ENCODE measurements at regions not wholly inside any gene's neighbourhood (a gene's known extent, or its start where the extent isn't known, plus 50 kb on each side); places are given as distances from the start of the nearest gene placed in this dataset.

- WGBS (ENCODE audit: extremely low coverage, insufficient coverage, insufficient read length), result no CpG with 5 or more reads among the region's 1 CpG
- H2BK5ac ChIP-seq (ENCODE audit: low read depth, low read length, poor library complexity), result no peak overlapping the region
- no peak overlapping the region for H4K12ac ChIP-seq (ENCODE audit: low read depth, low read length)
- H2AFZ ChIP-seq (ENCODE audit: insufficient read depth, low read length, poor library complexity), result no peak overlapping the region
- H3K9me3 ChIP-seq (ENCODE audit: insufficient read depth, low read depth, low read length), result peaks cover 1% of the 10 kb centered on the region
- H3K27ac ChIP-seq (ENCODE audit: low read depth, low read length), result no peak overlapping the region
- H3K14ac ChIP-seq (ENCODE audit: low read length), result no peak overlapping the region
- no peak overlapping the region for H4K8ac ChIP-seq (ENCODE audit: low read depth, low read length)
- no peak for DNase-seq
- H2AK5ac ChIP-seq (ENCODE audit: low read length), result no peak overlapping the region
- H2BK120ac ChIP-seq (ENCODE audit: insufficient read depth, low read length, poor library complexity), result no peak overlapping the region
- H3K4me1 ChIP-seq (ENCODE audit: control insufficient read depth in 1 of 2, insufficient read depth in 2 of 2, low read length in 2 of 2), result no peaks in the 10 kb centered on the region
- no peaks in the 10 kb centered on the region for H3K79me1 ChIP-seq (ENCODE audit: low read length)
- no peak overlapping the region for H3K23ac ChIP-seq (ENCODE audit: low read length)
- no peaks in the 10 kb centered on the region for H3K79me2 ChIP-seq (ENCODE audit: control insufficient read depth, insufficient read depth, low read length, poor library complexity)
- H3K4ac ChIP-seq (ENCODE audit: low read depth, low read length), result no peak overlapping the region
- H2BK12ac ChIP-seq (ENCODE audit: low read length), result no peak overlapping the region
- H4K91ac ChIP-seq (ENCODE audit: low read depth, low read length), result no peak overlapping the region
- H3K18ac ChIP-seq (ENCODE audit: low read length), result no peak overlapping the region
- no peak overlapping the region for H3K9ac ChIP-seq (ENCODE audit: low read length)
- no peak overlapping the region for H3K4me3 ChIP-seq (ENCODE audit: low read depth, low read length)
- H3K36me3 ChIP-seq (ENCODE audit: control insufficient read depth in 1 of 2, insufficient read depth in 2 of 2, low read length in 2 of 2), result no peaks in the 10 kb centered on the region
- H3K4me2 ChIP-seq (ENCODE audit: low read length), result no peak overlapping the region
- H3K27me3 ChIP-seq (ENCODE audit: insufficient read depth, low read length), result no peaks in the 10 kb centered on the region
These were observed 78.0 kb upstream of the SORCS3 start for GRCh38 chr10:104563051-104563450.

- H3K36me3 ChIP-seq (ENCODE audit: control insufficient read depth in 1 of 2, insufficient read depth in 2 of 2, low read length in 2 of 2), result no peaks in the 10 kb centered on the region
- no peak overlapping the region for H3K4me3 ChIP-seq (ENCODE audit: low read depth, low read length)
- H2BK5ac ChIP-seq (ENCODE audit: low read depth, low read length, poor library complexity), result no peak overlapping the region
- no peak for DNase-seq
- H3K4me2 ChIP-seq (ENCODE audit: low read length), result no peak overlapping the region
- H3K27me3 ChIP-seq (ENCODE audit: insufficient read depth, low read length), result no peaks in the 10 kb centered on the region
- H3K79me2 ChIP-seq (ENCODE audit: control insufficient read depth, insufficient read depth, low read length, poor library complexity), result no peaks in the 10 kb centered on the region
- no peak overlapping the region for H2BK12ac ChIP-seq (ENCODE audit: low read length)
- no peak overlapping the region for H4K91ac ChIP-seq (ENCODE audit: low read depth, low read length)
- no peak overlapping the region for H2AFZ ChIP-seq (ENCODE audit: insufficient read depth, low read length, poor library complexity)
- H2AK5ac ChIP-seq (ENCODE audit: low read length), result no peak overlapping the region
- H3K18ac ChIP-seq (ENCODE audit: low read length), result no peak overlapping the region
- H3K9ac ChIP-seq (ENCODE audit: low read length), result no peak overlapping the region
- H2BK120ac ChIP-seq (ENCODE audit: insufficient read depth, low read length, poor library complexity), result no peak overlapping the region
- H4K12ac ChIP-seq (ENCODE audit: low read depth, low read length), result no peak overlapping the region
- H3K4ac ChIP-seq (ENCODE audit: low read depth, low read length), result no peak overlapping the region
- H3K4me1 ChIP-seq (ENCODE audit: control insufficient read depth in 1 of 2, insufficient read depth in 2 of 2, low read length in 2 of 2), result no peaks in the 10 kb centered on the region
- H3K14ac ChIP-seq (ENCODE audit: low read length), result no peak overlapping the region
- H3K9me3 ChIP-seq (ENCODE audit: insufficient read depth, low read depth, low read length), result peaks cover 1% of the 10 kb centered on the region
- H3K79me1 ChIP-seq (ENCODE audit: low read length), result no peaks in the 10 kb centered on the region
- no peak overlapping the region for H3K23ac ChIP-seq (ENCODE audit: low read length)
- no peak overlapping the region for H4K8ac ChIP-seq (ENCODE audit: low read depth, low read length)
- H3K27ac ChIP-seq (ENCODE audit: low read depth, low read length), result no peak overlapping the region
These were observed 77.5 kb upstream of the SORCS3 start for GRCh38 chr10:104563548-104563947.

GRCh38 chr10:104574427-104574826 is 66.7 kb upstream of the SORCS3 start:
- DNase-seq, result no peak
- Histone ChIP-seq H3K9me3 (ENCODE audit: insufficient read depth, low read depth, low read length) (no peaks in the 10 kb centered on the region), H3K36me3 (ENCODE audit: control insufficient read depth in 1 of 2, insufficient read depth in 2 of 2, low read length in 2 of 2) (no peaks in the 10 kb centered on the region), H2AK5ac (ENCODE audit: low read length) (no peak overlapping the region), H3K23ac (ENCODE audit: low read length) (no peak overlapping the region), H3K9ac (ENCODE audit: low read length) (no peak overlapping the region), H3K18ac (ENCODE audit: low read length) (no peak overlapping the region), H3K4ac (ENCODE audit: low read depth, low read length) (no peak overlapping the region), H2AFZ (ENCODE audit: insufficient read depth, low read length, poor library complexity) (no peak overlapping the region), H3K4me2 (ENCODE audit: low read length) (no peak overlapping the region), H3K14ac (ENCODE audit: low read length) (no peak overlapping the region), H3K4me1 (ENCODE audit: control insufficient read depth in 1 of 2, insufficient read depth in 2 of 2, low read length in 2 of 2) (no peaks in the 10 kb centered on the region), H3K79me1 (ENCODE audit: low read length) (no peaks in the 10 kb centered on the region), H3K4me3 (ENCODE audit: low read depth, low read length) (no peak overlapping the region), H3K79me2 (ENCODE audit: control insufficient read depth, insufficient read depth, low read length, poor library complexity) (no peaks in the 10 kb centered on the region), H2BK120ac (ENCODE audit: insufficient read depth, low read length, poor library complexity) (no peak overlapping the region), H2BK5ac (ENCODE audit: low read depth, low read length, poor library complexity) (no peak overlapping the region), H2BK12ac (ENCODE audit: low read length) (no peak overlapping the region), H4K12ac (ENCODE audit: low read depth, low read length) (no peak overlapping the region), H4K8ac (ENCODE audit: low read depth, low read length) (no peak overlapping the region), H4K91ac (ENCODE audit: low read depth, low read length) (no peak overlapping the region), H3K27me3 (ENCODE audit: insufficient read depth, low read length) (no peaks in the 10 kb centered on the region), H3K27ac (ENCODE audit: low read depth, low read length) (no peak overlapping the region)
- no CpG with 5 or more reads among the region's 1 CpG for WGBS (ENCODE audit: extremely low coverage, insufficient coverage, insufficient read length)

- no peak overlapping the region for H3K14ac ChIP-seq (ENCODE audit: low read length)
- no peak overlapping the region for H3K27ac ChIP-seq (ENCODE audit: low read depth, low read length)
- no peaks in the 10 kb centered on the region for H3K36me3 ChIP-seq (ENCODE audit: control insufficient read depth in 1 of 2, insufficient read depth in 2 of 2, low read length in 2 of 2)
- H4K8ac ChIP-seq (ENCODE audit: low read depth, low read length), result no peak overlapping the region
- no peak overlapping the region for H2AK5ac ChIP-seq (ENCODE audit: low read length)
- H4K12ac ChIP-seq (ENCODE audit: low read depth, low read length), result no peak overlapping the region
- no peak overlapping the region for H3K23ac ChIP-seq (ENCODE audit: low read length)
- DNase-seq, result no peak
- no peak overlapping the region for H3K9ac ChIP-seq (ENCODE audit: low read length)
- H3K4ac ChIP-seq (ENCODE audit: low read depth, low read length), result no peak overlapping the region
- H2BK12ac ChIP-seq (ENCODE audit: low read length), result no peak overlapping the region
- H3K9me3 ChIP-seq (ENCODE audit: insufficient read depth, low read depth, low read length), result no peaks in the 10 kb centered on the region
- H3K4me2 ChIP-seq (ENCODE audit: low read length), result no peak overlapping the region
- no peaks in the 10 kb centered on the region for H3K4me1 ChIP-seq (ENCODE audit: control insufficient read depth in 1 of 2, insufficient read depth in 2 of 2, low read length in 2 of 2)
- H4K91ac ChIP-seq (ENCODE audit: low read depth, low read length), result no peak overlapping the region
- no peak overlapping the region for H2BK120ac ChIP-seq (ENCODE audit: insufficient read depth, low read length, poor library complexity)
- no peak overlapping the region for H3K4me3 ChIP-seq (ENCODE audit: low read depth, low read length)
- H3K79me1 ChIP-seq (ENCODE audit: low read length), result no peaks in the 10 kb centered on the region
- H2BK5ac ChIP-seq (ENCODE audit: low read depth, low read length, poor library complexity), result no peak overlapping the region
- H3K27me3 ChIP-seq (ENCODE audit: insufficient read depth, low read length), result no peaks in the 10 kb centered on the region
- no peak overlapping the region for H2AFZ ChIP-seq (ENCODE audit: insufficient read depth, low read length, poor library complexity)
- H3K79me2 ChIP-seq (ENCODE audit: control insufficient read depth, insufficient read depth, low read length, poor library complexity), result no peaks in the 10 kb centered on the region
- no peak overlapping the region for H3K18ac ChIP-seq (ENCODE audit: low read length)
These were observed 66.3 kb upstream of the SORCS3 start for GRCh38 chr10:104574838-104575237.

GRCh38 chr10:104576611-104577010 is 64.5 kb upstream of the SORCS3 start:
- no CpG with 5 or more reads among the region's 5 CpGs for WGBS (ENCODE audit: extremely low coverage, insufficient coverage, insufficient read length)
- no peak overlapping the region for H2AK5ac ChIP-seq (ENCODE audit: low read length)

More at GRCh38 chr10:104576611-104577010, 64.5 kb upstream of the SORCS3 start:
- Histone ChIP-seq H4K91ac (ENCODE audit: low read depth, low read length) (no peak overlapping the region), H2BK12ac (ENCODE audit: low read length) (no peak overlapping the region), H3K27ac (ENCODE audit: low read depth, low read length) (no peak overlapping the region), H3K79me1 (ENCODE audit: low read length) (no peaks in the 10 kb centered on the region), H3K36me3 (ENCODE audit: control insufficient read depth in 1 of 2, insufficient read depth in 2 of 2, low read length in 2 of 2) (no peaks in the 10 kb centered on the region), H3K18ac (ENCODE audit: low read length) (no peak overlapping the region), H3K4me2 (ENCODE audit: low read length) (no peak overlapping the region), H3K14ac (ENCODE audit: low read length) (no peak overlapping the region), H2BK5ac (ENCODE audit: low read depth, low read length, poor library complexity) (no peak overlapping the region), H4K8ac (ENCODE audit: low read depth, low read length) (no peak overlapping the region), H4K12ac (ENCODE audit: low read depth, low read length) (no peak overlapping the region), H3K27me3 (ENCODE audit: insufficient read depth, low read length) (no peaks in the 10 kb centered on the region), H2AFZ (ENCODE audit: insufficient read depth, low read length, poor library complexity) (no peak overlapping the region), H3K79me2 (ENCODE audit: control insufficient read depth, insufficient read depth, low read length, poor library complexity) (no peaks in the 10 kb centered on the region), H3K4me1 (ENCODE audit: control insufficient read depth in 1 of 2, insufficient read depth in 2 of 2, low read length in 2 of 2) (no peaks in the 10 kb centered on the region), H3K4me3 (ENCODE audit: low read depth, low read length) (no peak overlapping the region), H3K23ac (ENCODE audit: low read length) (no peak overlapping the region), H3K9me3 (ENCODE audit: insufficient read depth, low read depth, low read length) (no peaks in the 10 kb centered on the region), H3K4ac (ENCODE audit: low read depth, low read length) (no peak overlapping the region), H2BK120ac (ENCODE audit: insufficient read depth, low read length, poor library complexity) (no peak overlapping the region), H3K9ac (ENCODE audit: low read length) (no peak overlapping the region)
- DNase-seq, result no peak

All from trophoblast cell (in vitro differentiated cells and primary cell).